Parathyroid adenoma (tissue), 2 donors: ENCODE measurements at regions not wholly inside any gene's neighbourhood (a gene's known extent, or its start where the extent isn't known, plus 50 kb on each side); places are given as distances from the start of the nearest gene placed in this dataset.

ENCODE experiments used
- H2AFZ ChIP-seq: fragments of 300-600 bp; sonication (generic); one replicate; pipeline ENCODE4 v1.7.0; 2017; ENCODE audit warnings: antibody characterized with exemption, mild to moderate bottlenecking
- H3K27ac ChIP-seq: fragments of 300-600 bp; sonication (generic); one replicate; pipeline ENCODE4 v1.7.0; 2017
- H3K27me3 ChIP-seq: fragments of 300-600 bp; sonication (generic); one replicate; pipeline ENCODE4 v1.7.0; 2017; ENCODE audit warnings: low read length; ENCODE audit not compliant: control insufficient read depth, insufficient read depth
- H3K36me3 ChIP-seq: fragments of 300-600 bp; sonication (generic); one replicate; pipeline ENCODE4 v1.7.0; 2017; ENCODE audit warnings: low read length; ENCODE audit not compliant: control insufficient read depth, insufficient read depth
- H3K4me1 ChIP-seq: fragments of 300-600 bp; sonication (generic); one replicate; pipeline ENCODE4 v1.7.0; 2017; ENCODE audit warnings: control low read depth
- H3K4me2 ChIP-seq: fragments of 300-600 bp; sonication (generic); one replicate; pipeline ENCODE4 v1.7.0; 2017; ENCODE audit warnings: low read length
- H3K4me3 ChIP-seq: fragments of 300-600 bp; sonication (generic); one replicate; pipeline ENCODE4 v1.7.0; 2017; ENCODE audit warnings: low read depth, low read length
- H3K79me2 ChIP-seq: fragments of 300-600 bp; sonication (generic); one replicate; pipeline ENCODE4 v1.7.0; 2017; ENCODE audit warnings: control low read depth
- H3K9ac ChIP-seq: fragments of 300-600 bp; sonication (generic); one replicate; pipeline ENCODE4 v1.7.0; 2017; ENCODE audit warnings: mild to moderate bottlenecking
- H3K9me3 ChIP-seq: fragments of 300-600 bp; sonication (generic); one replicate; pipeline ENCODE4 v1.7.0; 2017; ENCODE audit warnings: low read length; ENCODE audit not compliant: control insufficient read depth
- CTCF ChIP-seq: fragments of 300-600 bp; sonication (generic); IDR thresholded peaks from one replicate; pipeline ENCODE4 v1.7.0; 2017; ENCODE audit warnings: antibody characterized with exemption, mild to moderate bottlenecking
- donor health status: primary hyperparathyroidism.

DNA sequence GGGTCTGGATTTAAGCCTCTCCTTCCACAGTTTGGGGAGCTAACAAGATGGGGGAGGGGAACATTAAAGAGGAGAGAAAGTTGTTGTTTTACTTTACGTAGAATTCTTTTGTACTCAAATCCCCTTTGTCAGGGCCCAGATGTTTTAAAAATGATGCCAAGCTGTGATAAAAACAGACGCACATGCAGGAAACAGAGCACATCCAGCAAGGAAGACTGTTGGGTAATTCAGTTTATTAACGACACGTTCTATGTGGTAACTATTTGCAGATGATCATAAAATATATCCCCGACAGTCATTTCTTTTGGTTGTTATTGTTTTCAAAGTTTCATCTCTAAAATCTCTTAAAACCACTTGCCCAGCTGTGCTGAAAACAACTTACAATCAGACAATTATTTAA lies 307.0 kb upstream of the PRDM1 start:
- H3K36me3 ChIP-seq, result no peaks in the 10 kb centered on the region
- no peaks in the 10 kb centered on the region for H3K79me2 ChIP-seq
- H3K4me3 ChIP-seq, result no peak overlapping the region
- H2AFZ ChIP-seq, result no peak overlapping the region
- no peak overlapping the region for H3K4me2 ChIP-seq
- H3K27me3 ChIP-seq, result no peaks in the 10 kb centered on the region
- no peaks in the 10 kb centered on the region for H3K9me3 ChIP-seq
- H3K27ac ChIP-seq, result no peak overlapping the region
- no peak for TF ChIP-seq CTCF
- no peaks in the 10 kb centered on the region for H3K4me1 ChIP-seq
- no peak overlapping the region for H3K9ac ChIP-seq

GRCh38 chr6:105775095-105775494 lies 311.0 kb upstream of the PRDM1 start:
- no peak overlapping the region for H3K9ac ChIP-seq
- H3K4me2 ChIP-seq, result no peak overlapping the region
- no peak for TF ChIP-seq CTCF
- no peaks in the 10 kb centered on the region for H3K4me1 ChIP-seq
- H3K79me2 ChIP-seq, result no peaks in the 10 kb centered on the region
- no peak overlapping the region for H2AFZ ChIP-seq
- no peak overlapping the region for H3K27ac ChIP-seq
- H3K27me3 ChIP-seq, result no peaks in the 10 kb centered on the region
- H3K36me3 ChIP-seq, result no peaks in the 10 kb centered on the region
- no peaks in the 10 kb centered on the region for H3K9me3 ChIP-seq
- H3K4me3 ChIP-seq, result no peak overlapping the region

- H3K27ac ChIP-seq, result no peak overlapping the region
- no peaks in the 10 kb centered on the region for H3K27me3 ChIP-seq
- no peak overlapping the region for H2AFZ ChIP-seq
- H3K9me3 ChIP-seq, result no peaks in the 10 kb centered on the region
- H3K36me3 ChIP-seq, result no peaks in the 10 kb centered on the region
- no peaks in the 10 kb centered on the region for H3K79me2 ChIP-seq
- no peaks in the 10 kb centered on the region for H3K4me1 ChIP-seq
- no peak for TF ChIP-seq CTCF
- no peak overlapping the region for H3K9ac ChIP-seq
- H3K4me2 ChIP-seq, result no peak overlapping the region
- no peak overlapping the region for H3K4me3 ChIP-seq
Measured at GRCh38 chr6:105774247-105774646, 311.9 kb upstream of the PRDM1 start.

- no peaks in the 10 kb centered on the region for H3K36me3 ChIP-seq
- no peak overlapping the region for H3K9ac ChIP-seq
- TF ChIP-seq CTCF, result no peak
- no peaks in the 10 kb centered on the region for H3K27me3 ChIP-seq
- no peak overlapping the region for H3K4me3 ChIP-seq
- no peaks in the 10 kb centered on the region for H3K4me1 ChIP-seq
- no peak overlapping the region for H2AFZ ChIP-seq
- no peak overlapping the region for H3K27ac ChIP-seq
- no peak overlapping the region for H3K4me2 ChIP-seq
- H3K9me3 ChIP-seq, result no peaks in the 10 kb centered on the region
- H3K79me2 ChIP-seq, result no peaks in the 10 kb centered on the region
Measured at GRCh38 chr6:105771313-105771970, 314.7 kb upstream of the PRDM1 start.

- Histone ChIP-seq H3K9me3 (no peaks in the 10 kb centered on the region), H3K36me3 (no peaks in the 10 kb centered on the region), H3K27me3 (no peaks in the 10 kb centered on the region), H3K4me3 (no peak overlapping the region), H3K79me2 (no peaks in the 10 kb centered on the region), H2AFZ (no peak overlapping the region), H3K4me1 (no peaks in the 10 kb centered on the region), H3K27ac (no peak overlapping the region), H3K4me2 (no peak overlapping the region), H3K9ac (no peak overlapping the region)
- TF ChIP-seq CTCF, result no peak
Measured at GRCh38 chr6:105769987-105770386, 316.1 kb upstream of the PRDM1 start.
